ENCODE measurements at regions not wholly inside any gene's neighbourhood (a gene's known extent, or its start where the extent isn't known, plus 50 kb on each side); places are given as distances from the start of the nearest gene placed in this dataset.

DNA sequence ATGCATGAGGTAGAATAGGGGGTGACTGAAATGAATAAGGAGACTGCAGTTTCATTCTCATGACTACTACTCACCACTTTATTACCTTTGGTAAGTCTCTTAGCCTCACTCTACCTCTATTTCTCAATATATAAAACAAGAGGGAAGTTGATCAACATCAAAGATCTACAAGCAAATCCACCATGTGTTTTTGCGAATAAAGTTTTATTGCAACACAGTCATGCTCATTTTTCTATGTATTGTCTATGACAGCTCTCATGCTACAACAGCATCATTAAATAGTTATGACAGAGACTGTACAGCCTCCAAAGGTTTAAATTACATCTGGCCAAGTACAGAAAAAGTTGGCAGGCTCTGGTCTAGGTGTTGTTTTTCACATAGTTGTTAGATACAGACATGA, 72.6 kb upstream of the CPEB2 start:
- POLR2A ChIA-PET, result no interaction called here
- peaks cover 6% of the 10 kb centered on the region for H3K27me3 Mint-ChIP-seq (ENCODE audit: low read depth)
- H3K9me3 Mint-ChIP-seq (ENCODE audit: insufficient read depth), result no peaks in the 10 kb centered on the region
- no peak for ATAC-seq
- H3K36me3 Mint-ChIP-seq (ENCODE audit: low read depth), result no peaks in the 10 kb centered on the region
- H3K4me3 Mint-ChIP-seq, result no peak overlapping the region
- CTCF ChIA-PET, result no interaction called here
- H3K4me1 Mint-ChIP-seq (ENCODE audit: low read depth), result no peaks in the 10 kb centered on the region
- no peak for DNase-seq
- H3K27ac Mint-ChIP-seq, result no peak overlapping the region

DNA sequence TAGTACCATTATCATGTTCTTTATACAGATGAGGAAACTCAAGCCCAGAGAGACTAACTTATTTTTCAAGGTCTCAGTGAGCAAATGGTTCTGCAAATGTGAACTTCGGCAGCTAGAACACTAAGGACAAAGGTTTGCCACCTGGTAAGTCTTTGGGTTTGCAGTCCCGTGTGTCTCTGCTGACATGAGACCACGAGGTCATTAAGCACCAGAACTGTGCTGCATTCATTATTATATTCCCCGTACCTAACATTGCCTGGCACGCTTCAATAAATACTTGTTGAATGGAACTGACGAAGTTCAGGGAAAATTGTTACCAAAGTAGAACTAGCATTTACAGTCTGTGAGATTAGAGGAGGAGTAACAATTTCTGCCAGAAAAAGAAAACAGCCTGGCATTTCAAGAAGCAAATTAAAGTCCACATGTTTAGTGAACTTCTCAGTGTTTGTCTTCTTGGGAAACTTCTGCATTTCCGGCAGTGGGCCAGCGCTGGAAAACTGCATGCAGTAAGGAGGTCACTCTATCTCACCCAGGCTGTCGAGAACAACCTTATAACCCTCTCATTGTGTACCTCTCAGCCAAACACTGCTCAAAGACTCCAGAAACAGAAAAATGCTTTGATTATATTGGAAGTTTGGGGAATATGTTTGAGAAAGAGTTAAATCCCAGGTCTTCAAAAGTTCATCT, 67.4 kb upstream of the CPEB2 start:
- H3K4me1 Mint-ChIP-seq (ENCODE audit: low read depth), result no peaks in the 10 kb centered on the region
- no peaks in the 10 kb centered on the region for H3K36me3 Mint-ChIP-seq (ENCODE audit: low read depth)
- H3K4me3 Mint-ChIP-seq, result no peak overlapping the region
- no peak overlapping the region for H3K27ac Mint-ChIP-seq
- H3K27me3 Mint-ChIP-seq (ENCODE audit: low read depth), result peaks cover 17% of the 10 kb centered on the region
- CTCF ChIA-PET, result no interaction called here
- POLR2A ChIA-PET, result no interaction called here
- DNase-seq (no peak), ATAC-seq (no peak)
- no peaks in the 10 kb centered on the region for H3K9me3 Mint-ChIP-seq (ENCODE audit: insufficient read depth)

DNA sequence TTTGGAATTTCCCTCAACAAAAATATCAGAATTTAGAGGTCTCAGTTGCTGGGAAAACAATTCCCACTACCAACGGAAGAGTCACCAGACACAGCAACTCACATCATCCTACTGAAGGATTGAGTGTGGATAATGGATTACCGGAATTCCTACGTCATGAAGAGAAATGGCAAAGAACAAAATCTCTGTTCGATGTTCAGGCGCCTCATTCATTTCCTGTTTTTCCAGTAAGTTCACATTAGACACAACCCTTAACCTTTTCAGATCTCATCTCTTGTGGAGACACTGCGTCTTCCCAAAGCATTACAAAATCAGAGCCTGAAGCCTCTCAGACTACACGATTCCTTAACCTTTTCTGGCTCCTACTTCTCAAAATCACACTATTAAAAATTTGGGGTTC, 58.5 kb upstream of the CPEB2 start:
- ChIA-PET POLR2A (no interaction called here), CTCF (no interaction called here)
- peaks cover 12% of the 10 kb centered on the region for H3K27me3 Mint-ChIP-seq (ENCODE audit: low read depth)
- no peaks in the 10 kb centered on the region for H3K9me3 Mint-ChIP-seq (ENCODE audit: insufficient read depth)
- DNase-seq, result no peak
- no peak overlapping the region for H3K4me3 Mint-ChIP-seq
- H3K36me3 Mint-ChIP-seq (ENCODE audit: low read depth), result no peaks in the 10 kb centered on the region
- no peak for ATAC-seq
- H3K27ac Mint-ChIP-seq, result no peak overlapping the region
- H3K4me1 Mint-ChIP-seq (ENCODE audit: low read depth), result no peaks in the 10 kb centered on the region

DNA sequence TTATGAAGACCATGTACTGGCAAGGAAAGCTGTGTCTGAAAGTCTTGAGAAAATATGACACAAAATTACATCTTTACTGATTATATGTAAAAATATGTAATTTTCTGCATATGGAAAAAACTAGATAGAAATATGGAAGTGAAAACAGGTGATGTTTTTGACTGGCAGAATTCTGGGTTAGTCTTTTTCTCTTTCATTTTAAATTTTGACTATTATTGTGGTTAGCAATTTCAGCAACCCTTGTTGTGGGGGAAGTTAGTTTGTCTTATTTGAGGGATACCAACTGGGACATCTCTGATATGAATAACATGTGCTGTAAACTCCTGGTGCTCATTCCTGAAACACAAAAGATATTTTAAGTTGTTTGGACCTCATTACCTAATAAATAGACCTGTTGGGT, 49.9 kb upstream of the CPEB2 start:
- ATAC-seq, result no peak
- no peaks in the 10 kb centered on the region for H3K36me3 Mint-ChIP-seq (ENCODE audit: low read depth)
- no peak for DNase-seq

More for the DNA sequence above, 49.9 kb upstream of the CPEB2 start:
- no peaks in the 10 kb centered on the region for H3K4me1 Mint-ChIP-seq (ENCODE audit: low read depth)
- peaks cover 12% of the 10 kb centered on the region for H3K27me3 Mint-ChIP-seq (ENCODE audit: low read depth)
- H3K27ac Mint-ChIP-seq, result no peak overlapping the region
- ChIA-PET POLR2A (no interaction called here), CTCF (no interaction called here)
- no peak overlapping the region for H3K4me3 Mint-ChIP-seq
- no peaks in the 10 kb centered on the region for H3K9me3 Mint-ChIP-seq (ENCODE audit: insufficient read depth)
